NT2/D1 (cell line): ENCODE measurements at regions not wholly inside any gene's neighbourhood (a gene's known extent, or its start where the extent isn't known, plus 50 kb on each side); places are given as distances from the start of the nearest gene placed in this dataset.
"Not testable (repeated sequence)": the region's sequence is repeated elsewhere in the genome, so short reads cannot be mapped to it uniquely, and the experiment has no call there.

Source experiments
- SUZ12 ChIP-seq: IDR thresholded peaks from 2 replicates; pipeline ENCODE4 v1.6.1; 2011; ENCODE audit not compliant: insufficient read length, insufficient read depth; ENCODE audit errors: extremely low read depth
- YY1 ChIP-seq: IDR thresholded peaks from 2 replicates; pipeline ENCODE4 v1.6.1; 2011; ENCODE audit not compliant: insufficient read length, insufficient read depth
- ZNF274 ChIP-seq: IDR thresholded peaks from 2 replicates; pipeline ENCODE4 v1.6.1; 2011; ENCODE audit warnings: mild to moderate bottlenecking, low read depth, low read length

DNA sequence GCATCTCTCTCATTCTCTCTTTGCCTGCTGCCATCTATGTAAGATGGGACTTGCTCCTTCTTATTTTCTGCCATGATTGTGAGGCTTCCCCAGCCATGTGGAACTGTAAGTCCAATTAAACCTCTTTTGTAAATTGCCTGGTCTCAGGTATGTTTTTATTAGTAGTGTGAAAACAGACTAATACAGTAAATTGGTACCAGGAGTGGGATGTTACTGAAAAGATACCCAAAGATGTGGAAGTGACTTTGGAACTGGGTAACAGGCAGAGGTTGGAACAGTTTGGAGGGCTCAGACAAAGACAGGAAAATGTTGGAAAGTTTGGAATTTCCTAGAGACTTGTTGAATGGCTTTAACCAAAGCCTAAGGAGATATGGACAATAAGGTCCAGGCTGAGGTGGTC is 503.1 kb upstream of the SOX9 start:
- not testable (repeated sequence) for TF ChIP-seq SUZ12, ZNF274, YY1
